ENCODE measurements at regions not wholly inside any gene's neighbourhood (a gene's known extent, or its start where the extent isn't known, plus 50 kb on each side); places are given as distances from the start of the nearest gene placed in this dataset.

DNA sequence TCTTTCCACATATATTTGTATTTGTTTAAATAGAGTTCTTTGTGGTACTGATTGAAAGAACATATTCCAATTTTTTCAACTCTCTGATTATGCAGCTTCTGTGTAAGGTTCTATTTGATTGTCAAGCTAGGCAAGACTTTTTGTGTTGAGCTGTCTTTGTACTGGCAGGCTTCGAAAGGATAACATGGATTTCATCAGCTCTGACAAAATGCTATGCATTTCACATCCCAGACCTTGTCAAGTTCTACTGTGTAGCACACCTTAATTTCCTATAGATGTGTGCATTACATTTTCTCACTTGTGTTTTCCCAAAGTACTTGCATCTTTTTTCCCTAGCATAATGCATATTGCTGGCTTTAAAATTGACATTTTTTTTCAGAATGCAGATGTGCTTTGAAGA is 555.0 kb upstream of the GYPC start:
- Histone ChIP-seq H3K36me3 (replicated peaks; ENCODE audit: insufficient read depth, low read depth) (no peaks in the 10 kb centered on the region), H3K4me2 (no peak overlapping the region), H3K27me3 (no peaks in the 10 kb centered on the region), H3K4me3 (no peak overlapping the region), H3K9me2 (replicated peaks; ENCODE audit: insufficient read depth) (no peaks in the 10 kb centered on the region), H3K4me1 (ENCODE audit: insufficient read depth) (no peaks in the 10 kb centered on the region), H4K20me1 (ENCODE audit: insufficient read depth, poor library complexity, severe bottlenecking) (no peaks in the 10 kb centered on the region), H3K79me2 (no peaks in the 10 kb centered on the region), H2AFZ (no peak overlapping the region), H3K27ac (no peak overlapping the region), H3K9me3 (ENCODE audit: low read depth) (no peaks in the 10 kb centered on the region)
- DNase-seq (ENCODE audit: low spot score) = no peak
- TF ChIP-seq EZH2phosphoT487 (IDR thresholded peaks at IDR 0.05; ENCODE audit: low read depth, severe bottlenecking, unreplicated experiment) (no peak), EZH2 (IDR thresholded peaks at IDR 0.05; ENCODE audit: borderline replicate concordance) (no peak)
- TF ChIP-seq, protein P1, sequence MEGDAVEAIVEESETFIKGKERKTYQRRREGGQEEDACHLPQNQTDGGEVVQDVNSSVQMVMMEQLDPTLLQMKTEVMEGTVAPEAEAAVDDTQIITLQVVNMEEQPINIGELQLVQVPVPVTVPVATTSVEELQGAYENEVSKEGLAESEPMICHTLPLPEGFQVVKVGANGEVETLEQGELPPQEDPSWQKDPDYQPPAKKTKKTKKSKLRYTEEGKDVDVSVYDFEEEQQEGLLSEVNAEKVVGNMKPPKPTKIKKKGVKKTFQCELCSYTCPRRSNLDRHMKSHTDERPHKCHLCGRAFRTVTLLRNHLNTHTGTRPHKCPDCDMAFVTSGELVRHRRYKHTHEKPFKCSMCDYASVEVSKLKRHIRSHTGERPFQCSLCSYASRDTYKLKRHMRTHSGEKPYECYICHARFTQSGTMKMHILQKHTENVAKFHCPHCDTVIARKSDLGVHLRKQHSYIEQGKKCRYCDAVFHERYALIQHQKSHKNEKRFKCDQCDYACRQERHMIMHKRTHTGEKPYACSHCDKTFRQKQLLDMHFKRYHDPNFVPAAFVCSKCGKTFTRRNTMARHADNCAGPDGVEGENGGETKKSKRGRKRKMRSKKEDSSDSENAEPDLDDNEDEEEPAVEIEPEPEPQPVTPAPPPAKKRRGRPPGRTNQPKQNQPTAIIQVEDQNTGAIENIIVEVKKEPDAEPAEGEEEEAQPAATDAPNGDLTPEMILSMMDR (IDR thresholded peaks at IDR 0.05; ENCODE audit: poor library complexity) = no peak
- 87% methylated on average over 1 of the region's 1 CpG for WGBS (ENCODE audit: low lambda C conversion rate, missing lambda C conversion rate)

DNA sequence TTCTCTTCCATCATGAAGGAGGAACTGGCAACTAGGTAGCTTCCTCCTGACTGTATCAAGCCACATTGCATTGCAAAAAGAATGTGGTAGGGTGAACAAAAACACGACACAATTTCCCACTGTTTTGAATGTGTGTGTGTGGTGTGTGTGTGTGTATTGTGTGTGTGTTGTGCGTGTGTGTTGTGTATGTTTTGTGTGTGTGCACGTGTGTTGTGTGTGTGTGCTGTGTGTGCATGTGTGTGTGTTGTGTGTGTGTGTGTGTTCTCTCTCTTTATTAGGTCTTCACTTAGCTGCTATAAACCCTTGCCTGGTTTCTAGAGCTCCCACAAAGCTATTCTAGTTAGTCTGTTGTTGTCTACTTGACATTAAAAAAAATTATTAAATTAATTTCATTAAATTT is 550.0 kb upstream of the GYPC start:
- Histone ChIP-seq H3K9me3 (ENCODE audit: low read depth) (no peaks in the 10 kb centered on the region), H2AFZ (no peak overlapping the region), H3K4me1 (ENCODE audit: insufficient read depth) (no peaks in the 10 kb centered on the region), H3K27ac (no peak overlapping the region), H3K27me3 (no peaks in the 10 kb centered on the region), H3K36me3 (replicated peaks; ENCODE audit: insufficient read depth, low read depth) (no peaks in the 10 kb centered on the region), H4K20me1 (ENCODE audit: insufficient read depth, poor library complexity, severe bottlenecking) (no peaks in the 10 kb centered on the region), H3K79me2 (no peaks in the 10 kb centered on the region), H3K9me2 (replicated peaks; ENCODE audit: insufficient read depth) (no peaks in the 10 kb centered on the region), H3K4me3 (no peak overlapping the region), H3K4me2 (no peak overlapping the region)
- 89% methylated on average over 3 of the region's 3 CpGs for WGBS (ENCODE audit: low lambda C conversion rate, missing lambda C conversion rate)
- no peak for DNase-seq (ENCODE audit: low spot score)
- TF ChIP-seq, protein P1 (IDR thresholded peaks at IDR 0.05; ENCODE audit: poor library complexity) = no peak
- no peak for TF ChIP-seq EZH2 (IDR thresholded peaks at IDR 0.05; ENCODE audit: borderline replicate concordance)
- TF ChIP-seq EZH2phosphoT487 (IDR thresholded peaks at IDR 0.05; ENCODE audit: low read depth, severe bottlenecking, unreplicated experiment) = no peak

DNA sequence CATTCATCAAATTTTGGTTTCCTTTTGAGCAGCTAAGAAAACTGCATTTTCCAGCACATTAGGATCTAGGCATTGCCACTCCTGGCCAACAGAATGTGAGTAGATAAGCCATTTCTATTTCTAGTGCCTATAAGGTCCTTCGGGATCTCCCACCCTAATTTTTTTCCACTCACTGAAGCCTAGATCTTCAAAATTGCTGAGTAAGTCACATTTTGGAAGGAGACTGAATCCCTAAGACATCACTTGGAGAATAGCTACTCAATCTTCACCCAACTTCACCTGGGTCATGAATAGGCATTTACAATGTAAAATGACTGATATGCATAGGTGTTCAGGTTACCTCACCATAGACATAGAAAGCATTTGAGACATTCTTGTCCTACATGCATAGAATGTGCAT is 548.1 kb upstream of the GYPC start:
- Histone ChIP-seq H3K9me2 (replicated peaks; ENCODE audit: insufficient read depth) (no peaks in the 10 kb centered on the region), H3K36me3 (replicated peaks; ENCODE audit: insufficient read depth, low read depth) (no peaks in the 10 kb centered on the region), H3K4me1 (ENCODE audit: insufficient read depth) (no peaks in the 10 kb centered on the region), H3K4me2 (no peak overlapping the region), H2AFZ (no peak overlapping the region), H3K79me2 (no peaks in the 10 kb centered on the region), H3K4me3 (no peak overlapping the region), H3K9me3 (ENCODE audit: low read depth) (no peaks in the 10 kb centered on the region), H3K27me3 (no peaks in the 10 kb centered on the region), H4K20me1 (ENCODE audit: insufficient read depth, poor library complexity, severe bottlenecking) (no peaks in the 10 kb centered on the region), H3K27ac (no peak overlapping the region)
- TF ChIP-seq EZH2 (IDR thresholded peaks at IDR 0.05; ENCODE audit: borderline replicate concordance) = no peak
- TF ChIP-seq, protein P1 (IDR thresholded peaks at IDR 0.05; ENCODE audit: poor library complexity) = no peak
- no peak for TF ChIP-seq EZH2phosphoT487 (IDR thresholded peaks at IDR 0.05; ENCODE audit: low read depth, severe bottlenecking, unreplicated experiment)
- WGBS (ENCODE audit: low lambda C conversion rate, missing lambda C conversion rate) = 89% methylated on average over 1 of the region's 1 CpG
- no peak for DNase-seq (ENCODE audit: low spot score)

DNA sequence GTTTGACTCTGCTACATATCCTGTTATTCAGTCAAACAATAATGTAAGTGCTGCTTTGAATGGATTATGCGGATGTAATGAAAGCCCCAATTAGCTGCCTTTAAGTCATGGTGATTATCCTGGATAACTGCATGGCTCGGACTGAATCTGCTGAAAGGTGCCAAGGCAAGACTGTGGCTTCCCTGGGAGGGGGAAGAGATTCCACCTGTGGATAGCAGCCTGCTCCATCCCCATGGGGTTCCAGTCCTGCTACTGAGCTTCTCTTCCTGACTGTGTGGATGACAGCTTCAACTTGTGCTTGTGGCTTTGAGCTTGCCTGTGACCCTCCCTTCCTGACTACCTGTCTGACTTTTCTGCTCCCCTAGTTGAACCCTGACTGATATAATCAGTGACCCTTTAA is 540.0 kb upstream of the GYPC start:
- Histone ChIP-seq H3K79me2 (no peaks in the 10 kb centered on the region), H3K4me1 (ENCODE audit: insufficient read depth) (no peaks in the 10 kb centered on the region), H3K9me2 (replicated peaks; ENCODE audit: insufficient read depth) (no peaks in the 10 kb centered on the region), H3K9me3 (ENCODE audit: low read depth) (no peaks in the 10 kb centered on the region), H3K4me3 (no peak overlapping the region), H3K4me2 (no peak overlapping the region), H2AFZ (no peak overlapping the region), H3K36me3 (replicated peaks; ENCODE audit: insufficient read depth, low read depth) (no peaks in the 10 kb centered on the region), H4K20me1 (ENCODE audit: insufficient read depth, poor library complexity, severe bottlenecking) (no peaks in the 10 kb centered on the region), H3K27ac (no peak overlapping the region), H3K27me3 (no peaks in the 10 kb centered on the region)
- 81% methylated on average over 2 of the region's 2 CpGs for WGBS (ENCODE audit: low lambda C conversion rate, missing lambda C conversion rate)
- DNase-seq (ENCODE audit: low spot score) = no peak
- TF ChIP-seq, protein P1 (IDR thresholded peaks at IDR 0.05; ENCODE audit: poor library complexity) = no peak
- TF ChIP-seq EZH2phosphoT487 (IDR thresholded peaks at IDR 0.05; ENCODE audit: low read depth, severe bottlenecking, unreplicated experiment) (no peak), EZH2 (IDR thresholded peaks at IDR 0.05; ENCODE audit: borderline replicate concordance) (no peak)
